GM18508 (cell line): ENCODE measurements at regions not wholly inside any gene's neighbourhood (a gene's known extent, or its start where the extent isn't known, plus 50 kb on each side); places are given as distances from the start of the nearest gene placed in this dataset.
"Not testable (repeated sequence)": the region's sequence is repeated elsewhere in the genome, so short reads cannot be mapped to it uniquely, and the experiment has no call there.

Source experiments
- ATAC-seq: cut with Tn5 transposase; IDR thresholded peaks from one replicate; pipeline ENCODE4 v1.9.1; 2021; ENCODE audit warnings: moderate number of reproducible peaks; ENCODE audit not compliant: insufficient read depth, unreplicated experiment

- ATAC-seq = not testable (repeated sequence)
Observed at GRCh38 chr7:89857053-89857452, 297.2 kb upstream of the STEAP1 start.

GRCh38 chr7:89857767-89858166 is 296.5 kb upstream of the STEAP1 start:
- no peak for ATAC-seq

- no peak for ATAC-seq
Observed at GRCh38 chr7:89887489-89887888, 266.8 kb upstream of the STEAP1 start.

- no peak for ATAC-seq
Observed at GRCh38 chr7:89908736-89909135, 245.5 kb upstream of the STEAP1 start.

- no peak for ATAC-seq
Observed at GRCh38 chr7:89914711-89915110, 239.6 kb upstream of the STEAP1 start.

GRCh38 chr7:89926194-89926593 is 228.1 kb upstream of the STEAP1 start:
- ATAC-seq = no peak

- ATAC-seq = no peak
Observed at GRCh38 chr7:89926701-89927100, 227.6 kb upstream of the STEAP1 start.

- no peak for ATAC-seq
Observed at GRCh38 chr7:89927762-89928161, 226.5 kb upstream of the STEAP1 start.

- ATAC-seq = no peak
Observed at GRCh38 chr7:89928451-89928850, 225.8 kb upstream of the STEAP1 start.

- no peak for ATAC-seq
Observed at GRCh38 chr7:89934101-89934500, 220.2 kb upstream of the STEAP1 start.

- ATAC-seq = no peak
Observed at GRCh38 chr7:89943525-89944050, 210.7 kb upstream of the STEAP1 start.

GRCh38 chr7:89958525-89959068 is 195.7 kb upstream of the STEAP1 start:
- no peak for ATAC-seq

GRCh38 chr7:89966067-89966664 is 188.1 kb upstream of the STEAP1 start:
- ATAC-seq = no peak

- no peak for ATAC-seq
Observed at GRCh38 chr7:89975577-89975976, 178.7 kb upstream of the STEAP1 start.

- ATAC-seq = no peak
Observed at GRCh38 chr7:89987665-89988064, 166.6 kb upstream of the STEAP1 start.

GRCh38 chr7:89988074-89988473 is 166.2 kb upstream of the STEAP1 start:
- no peak for ATAC-seq

GRCh38 chr7:89989454-89989853 is 164.8 kb upstream of the STEAP1 start:
- ATAC-seq = no peak

GRCh38 chr7:89994483-89994882 is 159.8 kb upstream of the STEAP1 start:
- no peak for ATAC-seq

GRCh38 chr7:89998554-89998953 is 155.7 kb upstream of the STEAP1 start:
- no peak for ATAC-seq

GRCh38 chr7:90005836-90006235 is 148.4 kb upstream of the STEAP1 start:
- ATAC-seq = no peak

GRCh38 chr7:90007001-90007654 is 147.1 kb upstream of the STEAP1 start:
- no peak for ATAC-seq

- no peak for ATAC-seq
Observed at GRCh38 chr7:90007831-90008230, 146.4 kb upstream of the STEAP1 start.
